ENCODE measurements at regions not wholly inside any gene's neighbourhood (a gene's known extent, or its start where the extent isn't known, plus 50 kb on each side); places are given as distances from the start of the nearest gene placed in this dataset.

DNA sequence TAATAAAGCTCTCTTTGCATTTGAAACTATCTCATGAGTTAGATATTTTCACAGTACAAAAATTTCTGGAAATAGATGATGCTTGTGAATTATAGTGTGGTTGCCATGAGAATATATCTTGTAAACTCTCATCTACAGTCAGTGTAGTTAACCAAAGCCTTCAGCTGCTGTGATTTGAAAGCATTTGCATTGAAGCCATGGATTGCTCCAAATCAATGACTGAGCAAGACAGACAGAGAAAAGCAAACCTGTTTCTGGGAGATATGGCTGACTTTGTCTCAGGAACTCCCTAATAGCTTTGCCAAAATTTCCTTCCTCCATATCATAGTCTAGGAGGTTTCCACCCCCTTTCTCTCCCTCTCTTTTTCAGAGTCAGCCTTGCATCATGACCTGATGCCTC lies 955.3 kb downstream of the REEP3 start:
- intact Hi-C loops (cut with micrococcal nuclease): no loop called here

DNA sequence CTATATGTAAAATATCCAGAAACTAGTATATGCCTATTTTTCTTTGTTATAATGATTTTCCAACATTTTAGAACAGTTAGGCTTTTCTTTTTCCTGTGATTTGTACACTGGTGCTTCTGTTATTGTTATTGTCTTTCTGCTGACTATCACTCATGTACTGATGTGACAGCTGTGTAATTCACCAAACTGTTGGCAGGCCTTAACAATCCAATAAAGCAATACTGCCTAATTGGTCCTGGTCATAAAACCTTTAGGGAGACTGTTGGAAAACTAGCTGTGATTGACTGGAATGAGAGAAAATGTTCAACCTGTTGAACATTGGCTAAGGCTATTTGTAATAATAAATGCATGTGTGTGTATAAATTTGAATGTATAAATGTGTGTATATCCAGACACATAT lies 956.6 kb downstream of the REEP3 start:
- intact Hi-C loops (cut with micrococcal nuclease): no loop called here

DNA sequence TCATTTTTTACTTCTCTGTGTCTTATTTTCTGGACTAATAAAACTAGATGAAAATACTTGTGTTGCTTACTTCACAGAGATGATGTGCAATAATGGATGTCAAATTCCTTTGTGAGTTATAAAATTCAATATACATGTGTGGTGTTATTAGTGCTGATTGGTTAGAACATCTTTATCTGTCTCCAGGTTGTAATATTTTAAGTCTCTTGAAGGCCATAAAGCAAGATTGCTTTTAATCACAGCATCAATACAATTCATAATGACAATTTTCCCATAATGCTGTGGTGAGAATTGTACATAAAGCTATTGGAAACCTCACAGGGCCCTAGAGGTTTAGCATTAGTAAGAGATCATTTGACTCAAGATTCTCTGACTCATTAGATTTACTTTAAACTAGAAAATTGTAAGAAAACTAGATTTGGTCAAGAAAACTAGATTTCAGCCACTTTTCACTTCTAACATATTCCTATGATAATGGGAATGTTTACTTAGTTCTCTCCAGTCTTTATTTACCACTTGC lies 963.7 kb downstream of the REEP3 start:
- intact Hi-C loops (cut with micrococcal nuclease): no loop called here

DNA sequence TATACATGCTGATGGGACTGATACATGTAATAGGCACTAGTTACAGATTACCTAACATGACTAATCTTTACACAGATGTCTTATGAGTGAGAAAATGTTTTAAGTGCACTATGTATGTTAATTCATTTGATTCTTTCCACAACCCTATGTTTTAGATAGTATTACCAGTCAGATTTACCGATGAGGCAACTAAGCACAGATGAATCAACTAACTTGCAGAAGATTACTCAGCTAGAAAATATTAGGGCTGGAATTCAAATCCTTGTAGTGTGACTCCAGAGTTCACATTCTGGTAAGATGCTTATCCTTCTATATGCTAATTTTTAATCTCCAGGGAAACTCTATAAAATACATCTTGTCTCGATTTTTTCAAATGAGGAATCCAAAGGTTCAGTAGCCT lies 964.9 kb downstream of the REEP3 start:
- intact Hi-C loops (cut with micrococcal nuclease): no loop called here

DNA sequence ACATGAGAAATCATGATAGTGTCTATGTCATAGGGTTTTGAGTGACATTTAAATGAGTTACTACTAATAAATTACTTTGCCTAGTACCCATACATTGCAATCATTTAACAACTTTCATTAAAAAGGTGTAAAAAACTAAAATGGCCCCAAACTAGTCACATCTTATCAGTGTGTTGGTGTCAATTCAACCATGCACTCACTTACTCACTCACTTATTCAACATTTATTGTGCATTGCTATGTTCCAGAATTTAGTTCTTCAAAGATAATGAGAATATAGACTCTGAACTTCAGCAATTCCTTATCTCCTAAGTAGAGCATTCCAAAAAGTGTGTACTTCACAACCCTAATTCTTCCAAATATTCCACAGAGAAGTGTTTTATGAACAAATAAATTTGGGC lies 965.7 kb downstream of the REEP3 start:
- intact Hi-C loops (cut with micrococcal nuclease): no loop called here

DNA sequence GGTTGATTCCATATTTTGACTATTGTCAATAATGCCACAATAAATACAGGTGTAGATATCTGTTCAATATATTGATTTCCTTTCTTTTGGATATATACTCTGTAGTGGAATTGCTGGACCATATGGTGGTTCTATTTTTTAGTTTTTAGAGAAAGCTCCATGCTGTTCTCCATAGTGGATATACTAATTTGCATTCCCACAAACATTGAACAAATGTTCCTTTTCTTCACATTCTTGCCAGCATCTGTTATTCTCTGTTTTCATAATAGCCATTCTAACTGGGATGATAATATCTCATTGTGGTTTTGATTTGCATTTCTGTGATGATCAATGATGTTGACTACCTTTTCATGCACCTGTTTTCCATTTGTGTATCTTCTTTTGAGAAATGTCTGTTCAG lies 973.7 kb downstream of the REEP3 start:
- intact Hi-C loops (cut with micrococcal nuclease): no loop called here

DNA sequence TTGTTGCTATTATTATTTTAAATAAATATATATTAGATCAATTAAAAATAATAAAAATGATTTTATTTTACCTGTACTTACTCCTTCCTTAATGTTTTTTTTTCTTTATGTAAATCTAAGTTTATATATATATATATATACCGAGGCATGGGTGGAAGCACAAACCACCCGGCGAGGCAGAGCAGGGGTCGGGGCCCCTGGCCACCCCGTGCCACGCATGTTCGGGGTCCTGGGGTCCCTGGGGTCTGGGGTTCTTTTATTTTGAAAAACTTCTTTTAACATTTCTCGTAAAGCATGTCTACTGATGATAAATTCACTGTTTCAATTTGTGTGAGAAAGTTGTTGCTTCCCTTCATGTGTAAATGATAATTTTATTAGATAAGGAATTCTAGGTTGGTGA lies 976.1 kb downstream of the REEP3 start:
- intact Hi-C loops (cut with micrococcal nuclease): no loop called here

DNA sequence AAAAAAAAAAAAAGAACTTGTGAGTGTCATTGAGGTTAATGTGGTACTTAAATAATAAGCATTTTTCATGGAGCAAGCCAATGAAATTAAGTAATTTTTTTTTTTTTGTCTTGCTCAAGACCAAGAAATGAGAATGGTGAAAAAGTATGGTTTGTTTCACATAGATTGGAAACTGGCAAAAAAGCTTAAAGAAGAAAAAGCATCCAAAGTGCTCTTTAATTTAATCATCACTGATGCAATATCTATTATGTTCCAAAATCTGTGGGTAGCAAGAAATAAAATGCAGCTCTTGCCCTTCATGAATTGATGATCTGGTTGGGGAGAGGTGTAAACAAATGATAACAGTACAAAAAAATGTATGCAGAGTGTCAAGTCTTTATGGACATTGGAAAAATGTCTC lies 980.6 kb downstream of the REEP3 start:
- intact Hi-C loops (cut with micrococcal nuclease): no loop called here

DNA sequence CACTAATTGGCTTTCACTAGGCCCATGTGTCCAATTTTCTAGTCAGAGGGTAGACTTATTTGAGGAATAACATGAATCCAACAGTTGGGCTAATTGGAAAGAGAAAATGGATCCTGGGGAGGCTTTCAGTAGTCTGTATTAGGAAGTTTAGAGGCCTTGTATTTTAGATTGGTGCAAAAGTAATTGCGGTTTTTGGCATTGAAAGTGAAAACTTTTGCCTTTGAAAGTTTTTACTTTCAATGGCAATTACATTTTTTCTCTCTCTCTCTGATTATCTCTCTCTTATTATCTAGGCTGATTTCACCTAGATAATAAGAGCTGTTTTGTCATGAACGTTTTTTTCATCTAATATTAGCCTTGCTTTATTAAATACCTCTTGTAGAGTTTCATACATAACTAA lies 981.7 kb downstream of the REEP3 start:
- intact Hi-C loops (cut with micrococcal nuclease): no loop called here

DNA sequence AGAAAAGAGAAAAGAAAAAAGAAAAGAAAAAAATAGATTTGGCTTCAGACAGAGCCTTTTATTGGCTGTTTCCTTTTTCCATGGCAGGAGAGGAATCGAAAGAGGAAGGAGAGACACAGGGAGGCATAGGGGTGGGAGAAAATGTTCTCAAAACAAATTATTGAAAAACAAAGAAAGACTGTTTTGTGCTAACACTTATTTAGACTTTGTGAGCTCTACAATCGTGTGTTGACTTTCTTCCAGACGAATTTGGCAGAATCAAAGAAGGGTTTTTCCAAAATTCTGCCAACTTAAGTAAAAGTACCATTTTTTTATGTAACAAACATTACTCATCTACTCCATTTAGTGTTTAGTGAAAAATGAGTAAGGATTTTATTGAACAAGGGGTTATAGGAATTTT lies 982.2 kb downstream of the REEP3 start:
- intact Hi-C loops (cut with micrococcal nuclease): no loop called here

DNA sequence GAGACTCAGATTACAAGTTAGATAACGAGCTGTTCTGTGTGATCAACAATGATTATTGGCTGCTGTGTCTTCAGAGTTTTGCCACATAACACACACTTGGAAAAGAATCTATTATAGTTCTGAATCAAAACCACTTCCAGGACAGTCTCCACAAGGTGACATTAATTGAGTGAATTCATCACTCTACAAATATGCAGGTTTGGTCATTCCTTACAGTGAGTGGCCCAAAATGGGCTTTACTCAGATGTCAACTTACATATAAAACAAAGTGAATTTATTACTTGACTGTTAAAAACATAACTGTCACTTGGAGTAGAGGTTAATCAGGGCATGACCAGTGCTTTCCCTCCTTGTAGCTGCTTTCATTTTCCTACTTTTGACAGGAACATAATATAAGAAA lies 984.3 kb downstream of the REEP3 start:
- intact Hi-C loops (cut with micrococcal nuclease): no loop called here

DNA sequence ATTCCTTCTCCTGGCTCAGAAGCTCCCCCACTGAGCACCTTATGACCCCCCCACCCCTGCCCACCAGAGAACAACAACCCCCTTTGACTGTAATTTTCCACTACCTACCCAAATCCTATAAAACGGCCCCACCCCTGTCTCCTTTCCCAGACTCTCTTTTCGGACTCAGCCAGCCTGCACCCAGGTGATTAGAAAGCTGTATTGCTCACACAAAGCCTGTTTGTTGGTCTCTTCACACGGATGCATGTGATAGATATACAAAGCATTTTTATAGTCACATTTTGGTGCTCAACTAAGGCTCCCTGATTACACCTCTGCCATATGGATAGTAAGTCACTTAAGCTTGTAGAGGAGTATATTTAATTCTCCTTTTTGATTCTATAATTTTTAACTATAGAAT lies 985.8 kb downstream of the REEP3 start:
- intact Hi-C loops (cut with micrococcal nuclease): no loop called here

DNA sequence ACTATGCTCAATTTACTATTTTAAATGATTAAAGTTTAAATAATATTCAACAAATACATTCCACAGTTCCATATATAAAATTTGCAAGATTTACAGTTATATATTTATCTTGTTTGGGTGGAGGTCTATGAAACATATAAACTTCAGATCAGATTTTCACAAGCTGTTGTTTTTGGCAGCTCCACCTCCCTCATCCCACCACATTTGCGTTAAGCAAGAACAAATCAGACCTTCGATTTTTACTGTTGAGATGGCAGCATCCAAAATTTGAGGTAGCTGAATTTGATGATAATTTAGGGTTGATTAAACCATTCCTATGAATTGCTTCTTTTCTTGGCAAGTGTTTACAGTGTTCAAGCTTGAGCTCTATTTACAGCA lies 986.4 kb downstream of the REEP3 start:
- intact Hi-C loops (cut with micrococcal nuclease): no loop called here

DNA sequence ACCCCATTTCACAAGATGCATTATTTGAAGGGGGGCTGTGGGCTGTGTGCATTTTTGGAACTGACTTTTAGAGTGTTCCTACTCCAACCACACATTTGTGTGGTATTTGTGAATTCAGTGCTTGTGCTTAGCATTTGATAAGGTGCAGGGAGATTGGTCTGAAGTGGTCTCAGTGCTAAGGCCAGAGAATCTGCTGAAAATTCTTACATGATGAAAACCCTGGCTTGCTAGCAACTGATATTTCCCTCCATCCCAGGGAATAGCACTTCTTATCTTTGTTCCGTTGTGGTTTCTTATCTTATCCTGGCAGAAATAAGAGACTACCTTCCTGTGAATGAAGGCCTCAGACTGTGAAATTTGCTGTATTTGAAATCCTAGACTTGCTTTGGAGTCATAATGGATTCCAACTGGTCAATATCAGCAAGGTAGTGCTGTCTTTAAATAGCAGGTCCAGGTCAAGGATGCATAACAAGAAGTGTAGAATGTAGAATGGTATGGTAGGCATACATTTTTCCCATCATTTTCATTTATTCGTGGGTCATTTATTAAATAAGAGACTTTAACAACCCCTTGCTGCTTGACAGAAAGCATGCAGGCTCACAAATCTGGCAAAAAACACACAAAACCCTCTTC lies 986.9 kb downstream of the REEP3 start:
- intact Hi-C loops (cut with micrococcal nuclease): no loop called here

DNA sequence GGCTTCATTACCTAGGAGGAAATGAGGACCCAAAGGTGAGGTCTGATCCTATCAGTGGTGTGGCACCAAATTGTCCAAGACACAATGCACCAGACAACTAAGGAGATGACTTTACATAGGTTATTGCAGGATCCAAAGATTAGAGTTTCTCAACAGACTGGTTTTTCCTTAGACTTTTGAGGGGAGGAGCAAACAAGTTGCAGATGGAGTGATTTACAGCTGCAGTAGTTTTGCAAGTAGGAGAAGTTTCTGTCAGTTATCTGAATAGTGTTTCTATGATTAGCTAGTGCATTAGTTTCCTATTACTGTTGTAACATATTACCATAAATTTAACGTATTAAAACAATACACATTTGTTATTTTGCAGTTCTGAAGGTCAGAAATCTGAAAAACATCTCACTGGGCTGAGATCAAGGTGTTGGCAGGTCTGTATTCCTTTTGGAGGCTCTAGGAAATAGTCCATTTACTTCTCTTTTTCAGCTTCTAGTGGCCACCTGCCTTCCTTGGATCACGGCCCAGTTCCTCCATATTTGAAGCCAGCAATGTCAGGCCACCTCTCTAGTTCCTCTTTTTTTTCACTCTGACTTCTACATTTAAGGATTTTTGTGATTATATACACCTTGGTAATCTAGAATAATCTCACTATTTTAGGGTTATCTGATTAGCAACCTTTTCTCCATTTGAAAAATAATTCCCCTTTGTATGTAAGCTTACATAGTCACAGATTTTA lies 994.9 kb downstream of the REEP3 start:
- intact Hi-C loops (cut with micrococcal nuclease): no loop called here

DNA sequence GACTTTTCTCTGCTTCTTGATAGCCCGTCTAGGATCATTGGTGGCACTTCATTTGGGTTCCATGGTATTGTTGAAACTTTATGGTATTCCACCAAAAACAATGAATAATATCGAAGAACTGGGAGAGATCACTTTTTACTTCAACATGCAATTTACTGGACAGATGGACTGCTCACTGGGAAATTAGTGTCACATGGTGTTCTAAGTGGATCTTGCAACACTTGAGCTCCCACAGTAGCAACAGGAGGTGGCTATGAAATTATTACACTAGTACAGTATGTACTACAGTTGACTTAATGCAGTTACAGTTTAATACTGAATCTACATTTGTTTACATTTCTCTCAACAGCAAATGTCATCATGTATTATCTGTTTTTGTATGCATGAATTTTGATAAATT lies 997.3 kb downstream of the REEP3 start:
- intact Hi-C loops (cut with micrococcal nuclease): no loop called here

DNA sequence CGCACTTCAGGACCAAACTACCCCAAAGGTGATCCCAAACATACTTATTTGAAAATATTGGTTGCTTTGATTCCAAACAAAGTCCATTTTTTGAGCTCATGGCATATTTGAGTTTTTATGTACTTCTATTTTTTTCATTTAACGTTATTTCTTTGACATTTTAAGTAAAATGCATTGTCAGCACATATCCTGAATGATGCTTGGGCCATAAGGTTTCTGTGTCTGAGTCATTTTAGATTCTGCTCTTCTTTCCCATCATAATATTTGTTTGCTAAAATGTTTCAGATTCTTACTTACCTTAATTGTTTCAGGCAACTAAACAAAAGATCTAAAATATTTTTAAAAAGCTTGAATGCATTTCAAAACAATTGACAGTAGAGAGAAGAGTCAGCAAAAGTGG lies 998.2 kb downstream of the REEP3 start:
- intact Hi-C loops (cut with micrococcal nuclease): no loop called here

DNA sequence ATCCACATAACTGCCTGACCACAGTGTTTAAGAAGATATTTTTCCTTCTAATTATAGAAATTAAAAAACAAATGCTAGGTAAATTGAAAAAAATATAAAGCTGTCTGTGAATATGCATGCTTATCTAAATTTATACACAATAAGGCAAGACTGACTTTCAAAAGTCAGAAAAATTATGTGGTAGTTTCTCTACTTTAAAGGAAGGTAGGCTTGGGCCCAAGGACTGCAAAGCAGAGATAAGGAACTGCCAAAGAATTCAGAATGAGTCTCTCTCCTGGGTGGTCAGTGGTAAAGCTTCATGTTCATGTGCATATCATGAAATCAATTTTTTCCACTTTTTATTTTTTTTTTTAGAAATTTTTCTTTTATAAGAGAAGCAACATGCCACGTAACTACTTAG lies 998.6 kb downstream of the REEP3 start:
- intact Hi-C loops (cut with micrococcal nuclease): no loop called here

DNA sequence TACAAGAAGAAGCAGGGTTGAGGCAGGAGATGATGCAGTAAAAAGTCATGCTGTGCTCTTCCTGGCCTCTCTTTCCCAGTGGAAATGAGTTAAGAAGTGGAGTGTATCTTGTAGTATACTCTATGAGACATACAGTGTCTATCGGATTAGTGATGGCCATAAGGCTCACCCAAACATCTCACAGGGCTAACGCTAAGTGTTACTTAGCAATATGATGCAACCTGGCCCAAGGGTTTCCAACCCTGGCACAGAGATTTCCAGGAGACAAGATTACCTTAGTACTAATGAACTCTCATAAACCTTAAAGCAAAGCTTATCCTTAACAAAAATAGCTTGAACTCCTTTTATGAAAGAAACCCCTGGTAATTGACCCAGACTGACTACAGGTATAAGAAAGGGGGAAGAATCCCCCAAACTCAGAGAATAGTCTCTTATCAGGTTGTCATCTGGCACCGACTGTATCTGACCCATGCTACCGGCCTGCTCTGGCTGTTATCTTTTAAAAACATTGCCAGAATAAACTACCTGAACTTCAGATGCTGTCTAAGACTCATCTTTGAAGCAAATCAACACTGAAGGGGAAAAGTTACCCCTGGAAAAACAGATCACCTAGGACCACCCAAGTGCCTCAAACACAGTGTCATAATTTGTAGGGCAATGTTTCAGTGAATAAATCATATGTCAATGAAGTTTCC lies 1002.0 kb downstream of the REEP3 start:
- intact Hi-C loops (cut with micrococcal nuclease): no loop called here

DNA sequence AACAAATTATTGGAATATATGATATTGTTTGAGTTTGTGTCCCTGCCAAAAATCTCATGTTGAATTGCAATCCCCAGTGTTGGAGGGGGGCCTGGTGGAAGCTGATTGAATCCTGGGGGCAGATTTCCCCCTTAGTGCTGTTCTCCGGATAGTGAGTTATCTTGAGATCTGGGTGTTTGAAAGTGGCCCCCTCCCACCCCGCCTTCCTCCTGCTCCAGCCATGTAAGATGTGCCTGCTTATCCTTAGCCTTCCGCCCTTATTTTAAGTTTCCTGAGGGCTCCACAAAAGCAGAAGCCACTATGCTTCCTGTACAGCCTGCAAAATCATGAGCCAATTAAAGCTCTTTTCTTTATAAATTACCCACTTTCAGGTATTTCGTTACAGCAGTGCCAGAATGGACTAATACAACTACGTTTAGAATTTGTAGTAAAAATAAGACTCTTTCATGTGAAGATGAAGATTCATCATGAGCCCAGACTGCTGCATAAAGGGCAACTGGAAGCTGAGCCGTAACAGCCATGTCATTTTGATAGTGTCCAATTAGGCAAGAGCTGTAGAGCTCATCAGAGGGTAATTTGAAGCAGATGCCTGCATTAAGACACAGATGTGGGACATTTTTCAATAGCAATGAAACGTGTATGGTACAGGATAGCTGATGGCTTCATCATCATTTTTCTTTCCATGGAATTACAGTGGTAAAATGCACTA lies 1007.2 kb downstream of the REEP3 start:
- intact Hi-C loops (cut with micrococcal nuclease): no loop called here

DNA sequence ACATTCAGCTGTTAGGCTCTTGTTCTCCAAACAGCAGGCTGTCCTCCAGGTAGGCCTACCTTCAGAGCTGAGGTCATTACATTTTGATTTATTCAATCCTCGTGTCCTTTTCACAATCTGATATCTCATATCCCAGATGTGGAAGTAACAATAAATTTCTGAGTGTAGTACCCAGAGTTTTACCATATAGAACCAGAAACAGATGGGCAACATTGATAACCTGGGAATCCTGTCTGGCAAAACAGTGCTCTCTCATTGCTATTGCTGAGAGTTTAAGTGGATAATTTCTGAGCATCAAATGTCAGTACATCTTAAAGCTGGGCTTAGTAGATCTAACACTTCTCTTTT lies 1007.8 kb downstream of the REEP3 start:
- intact Hi-C loops (cut with micrococcal nuclease): no loop called here

DNA sequence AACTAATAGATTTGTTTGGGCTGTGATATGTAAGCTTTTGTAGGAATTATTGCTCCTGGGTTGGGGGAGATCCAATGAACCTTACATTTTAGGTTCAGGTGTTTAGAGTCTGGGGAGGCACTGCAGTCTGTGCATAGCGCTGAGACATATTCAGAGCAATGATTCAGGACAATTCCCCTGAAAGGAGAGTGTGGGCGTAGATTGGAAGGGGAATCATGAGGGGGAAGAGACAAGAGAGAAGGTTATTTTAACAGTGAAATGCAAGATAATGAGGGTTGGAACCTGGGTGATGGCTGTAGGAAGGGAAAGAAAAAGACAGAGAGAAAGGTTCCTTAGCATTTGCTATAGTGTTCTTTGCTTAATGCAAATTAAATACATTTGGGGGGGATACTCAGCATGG lies 1013.4 kb downstream of the REEP3 start:
- intact Hi-C loops (cut with micrococcal nuclease): no loop called here
